GM21526 (cell line): ENCODE measurements at regions not wholly inside any gene's neighbourhood (a gene's known extent, or its start where the extent isn't known, plus 50 kb on each side); places are given as distances from the start of the nearest gene placed in this dataset.

Experiments
- ATAC-seq: cut with Tn5 transposase; IDR thresholded peaks from one replicate; pipeline ENCODE4 v1.9.1; 2021; ENCODE audit warnings: moderate library complexity; ENCODE audit not compliant: unreplicated experiment, low FRiP score

DNA sequence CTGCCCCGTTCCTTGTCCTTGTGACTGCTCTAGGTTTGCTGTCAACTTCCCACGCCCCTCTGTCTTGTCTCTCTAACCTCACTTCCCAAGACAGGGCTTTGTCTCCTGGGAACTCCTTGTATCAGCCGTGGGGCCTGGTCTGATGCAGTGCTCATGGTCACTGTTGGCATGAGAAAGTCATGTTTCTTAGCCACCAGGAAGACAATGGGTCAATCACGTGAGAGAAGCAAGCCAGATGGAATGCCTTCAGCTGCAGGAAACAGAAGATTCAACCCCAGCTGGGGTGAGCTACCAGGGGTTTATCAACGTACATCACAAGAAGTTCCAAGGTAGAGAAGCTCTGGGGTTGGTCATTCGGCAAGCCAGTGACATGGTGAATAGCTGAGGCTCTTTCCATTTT, 116.6 kb downstream of the IRF8 start:
- ATAC-seq: no peak

DNA sequence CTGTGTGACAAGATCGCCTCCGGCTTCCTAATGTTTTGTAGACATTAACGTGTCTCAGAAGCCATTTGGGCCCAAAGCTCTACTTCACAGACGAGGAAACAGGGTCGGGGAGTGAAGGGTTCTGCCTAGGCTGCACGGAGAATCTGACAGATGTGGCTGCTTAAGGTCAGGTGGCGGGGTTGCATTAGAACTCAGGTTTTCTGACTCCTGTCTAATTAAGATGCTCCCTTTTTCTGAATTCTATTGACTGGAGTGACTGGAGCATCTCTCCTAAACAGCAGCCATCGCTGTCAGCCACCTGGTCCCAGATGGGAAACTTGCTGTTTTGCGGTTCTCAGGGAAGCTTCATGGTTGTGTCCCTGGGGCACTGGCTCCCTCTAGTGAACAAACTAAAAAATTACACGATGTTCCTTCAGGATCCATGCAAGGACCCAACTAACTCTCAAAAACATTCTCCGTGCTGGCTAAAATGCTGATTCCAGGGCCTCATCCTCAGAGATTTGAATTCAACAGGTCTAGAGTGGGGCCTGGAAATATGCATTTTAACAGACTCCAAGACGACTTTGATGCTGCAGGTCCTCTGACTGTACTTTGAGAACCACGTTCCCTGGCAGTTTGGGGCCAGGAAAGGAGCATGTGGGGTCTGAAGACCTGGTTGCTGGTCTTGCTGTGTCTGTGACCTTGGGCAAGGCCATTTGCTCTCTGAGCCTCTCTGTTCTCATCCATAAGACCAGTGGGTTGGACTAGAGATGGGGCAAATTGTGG, 117.4 kb downstream of the IRF8 start:
- no peak for ATAC-seq

- ATAC-seq: no peak
These were observed 119.1 kb downstream of the IRF8 start for GRCh38 chr16:86018071-86018470.

DNA sequence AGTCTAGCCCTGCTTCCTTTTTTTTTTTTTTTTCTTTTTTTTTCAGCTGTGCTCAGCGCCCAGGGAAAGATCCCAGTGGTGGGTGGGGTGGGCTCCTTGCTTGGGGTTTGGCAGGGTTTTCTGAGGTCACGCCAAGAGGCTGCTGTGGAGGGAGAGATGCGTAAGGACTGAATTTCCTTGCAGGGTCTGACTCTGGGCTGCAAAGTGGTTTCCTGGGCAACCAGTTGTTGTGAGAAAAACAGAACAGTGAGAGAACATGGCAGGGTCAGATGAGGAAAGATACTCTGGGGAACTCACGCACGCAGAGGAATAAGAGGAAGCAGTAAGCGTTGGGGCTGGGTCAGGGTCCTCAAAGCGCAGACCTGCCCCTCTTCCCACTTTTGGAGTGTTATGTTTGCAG, 119.5 kb downstream of the IRF8 start:
- no peak for ATAC-seq

DNA sequence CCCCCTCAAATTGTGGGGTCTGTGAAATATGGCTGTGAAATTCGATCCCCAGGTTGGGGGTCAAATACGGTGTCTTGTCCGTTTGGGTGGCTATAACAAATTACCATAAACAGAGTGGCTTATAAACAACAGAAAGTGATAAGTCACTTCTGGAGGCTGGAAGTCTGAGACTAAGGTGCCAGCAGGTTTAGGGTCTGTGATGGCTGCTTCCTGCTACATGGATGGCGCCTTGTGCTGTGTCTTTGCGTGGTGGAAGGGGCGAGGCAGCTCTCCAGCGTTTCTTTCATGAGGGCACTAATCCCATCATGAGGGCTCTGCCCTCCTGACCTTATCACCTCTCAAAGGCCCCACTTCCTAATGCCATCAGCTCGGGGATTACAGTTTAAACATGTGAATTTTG, 120.0 kb downstream of the IRF8 start:
- ATAC-seq: no peak

GRCh38 chr16:86019446-86020047, 120.6 kb downstream of the IRF8 start:
- no peak for ATAC-seq

GRCh38 chr16:86020971-86021370, 122.0 kb downstream of the IRF8 start:
- no peak for ATAC-seq

- no peak for ATAC-seq
These were observed 123.5 kb downstream of the IRF8 start for GRCh38 chr16:86022381-86022960.

GRCh38 chr16:86024210-86024609, 125.2 kb downstream of the IRF8 start:
- no peak for ATAC-seq

GRCh38 chr16:86025706-86026105, 126.7 kb downstream of the IRF8 start:
- no peak for ATAC-seq

GRCh38 chr16:86026171-86026910, 127.4 kb downstream of the IRF8 start:
- ATAC-seq: no peak

GRCh38 chr16:86026916-86027315, 128.0 kb downstream of the IRF8 start:
- no peak for ATAC-seq

GRCh38 chr16:86027373-86028126, 128.6 kb downstream of the IRF8 start:
- ATAC-seq: no peak

GRCh38 chr16:86029131-86029741, 130.3 kb downstream of the IRF8 start:
- no peak for ATAC-seq

DNA sequence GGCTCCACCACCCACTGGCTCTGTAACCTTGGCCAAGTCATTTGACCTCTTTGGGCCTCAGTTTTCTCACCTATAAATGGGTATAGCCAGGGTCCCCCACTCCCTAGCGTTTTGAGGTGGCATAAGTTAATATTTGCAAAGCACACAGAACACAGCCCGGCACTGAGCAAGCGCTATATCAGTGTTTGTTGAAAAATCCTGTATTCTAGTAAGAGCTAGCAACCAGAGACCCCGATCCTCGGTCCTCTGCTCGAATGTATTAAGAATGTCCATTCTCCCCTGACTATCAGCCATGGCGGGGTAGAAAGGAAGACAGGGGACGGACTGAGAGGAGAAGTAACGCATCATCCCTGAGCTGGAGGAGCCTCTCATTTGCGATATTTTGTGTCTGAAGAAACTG, 131.2 kb downstream of the IRF8 start:
- ATAC-seq: no peak

DNA sequence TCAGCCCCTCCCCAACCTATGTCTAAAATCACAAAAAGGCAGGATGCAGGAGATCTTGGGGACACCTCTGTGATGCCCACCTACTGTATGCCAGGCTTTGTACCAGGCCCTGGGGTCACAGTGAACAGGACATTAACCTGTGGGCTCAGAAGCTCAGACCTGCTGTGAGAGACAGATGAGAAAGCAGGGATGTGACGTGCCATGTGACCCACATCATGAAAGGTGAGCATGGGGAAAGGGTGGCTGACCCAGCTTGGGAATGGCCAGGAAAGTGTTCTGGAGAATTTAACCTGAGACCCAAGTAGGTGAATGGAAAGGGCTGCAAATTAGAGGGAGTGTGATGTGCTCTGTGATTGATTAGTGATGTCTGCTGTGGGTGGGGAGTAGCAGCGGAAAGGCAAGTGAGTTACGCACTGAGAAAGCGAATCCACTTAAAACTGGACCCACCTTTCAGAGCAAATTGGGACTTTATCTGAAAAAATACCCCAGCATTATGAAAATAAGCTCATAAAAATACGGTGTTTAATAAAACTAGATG, 132.2 kb downstream of the IRF8 start:
- no peak for ATAC-seq

DNA sequence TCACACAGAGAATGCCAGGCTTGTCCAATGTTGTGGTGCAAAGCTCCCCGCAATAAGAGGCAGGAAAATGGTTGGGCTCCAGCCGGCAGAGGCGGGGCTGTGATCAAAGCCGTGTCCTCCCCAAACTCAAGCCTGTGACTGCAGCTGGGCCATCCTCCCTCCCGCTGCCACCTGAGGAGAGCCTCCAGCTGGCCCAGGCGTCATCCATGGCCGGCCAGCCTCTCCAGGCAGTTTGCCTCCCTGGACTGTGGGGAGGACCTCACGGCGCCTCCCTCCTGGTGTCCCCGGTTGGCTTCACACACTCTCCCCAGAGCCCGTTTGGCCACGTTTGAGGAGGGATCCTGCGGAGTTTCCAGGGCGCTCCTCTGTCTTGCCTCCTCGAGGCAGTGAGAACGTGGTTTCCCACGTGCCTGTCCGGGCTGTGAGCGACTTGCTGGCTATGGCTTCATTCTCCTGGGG, 134.1 kb downstream of the IRF8 start:
- no peak for ATAC-seq

GRCh38 chr16:86033971-86034370, 135.0 kb downstream of the IRF8 start:
- ATAC-seq: no peak

GRCh38 chr16:86034421-86034919, 135.5 kb downstream of the IRF8 start:
- ATAC-seq: no peak

DNA sequence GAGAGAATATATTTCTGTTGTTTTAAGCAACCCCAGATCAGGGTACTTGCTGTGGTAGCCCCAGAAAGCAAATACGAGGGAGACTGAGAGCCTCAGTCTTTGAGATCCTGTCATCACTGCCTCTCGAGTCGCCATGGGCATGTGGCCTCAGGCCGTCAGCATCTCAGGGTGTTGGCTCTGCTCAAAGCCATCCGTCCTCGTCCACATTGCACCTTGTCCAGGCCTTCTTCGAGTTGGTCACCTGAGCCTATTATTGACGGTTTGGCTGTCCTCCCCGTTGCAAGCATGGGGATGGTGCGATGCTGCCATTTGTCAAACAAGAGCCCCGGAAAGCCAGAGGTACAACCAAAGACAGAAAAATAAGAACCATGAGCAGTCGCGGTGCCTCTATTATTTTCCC, 136.9 kb downstream of the IRF8 start:
- ATAC-seq: no peak
